ENCODE measurements at regions not wholly inside any gene's neighbourhood (a gene's known extent, or its start where the extent isn't known, plus 50 kb on each side); places are given as distances from the start of the nearest gene placed in this dataset.
"Not testable (repeated sequence)": the region's sequence is repeated elsewhere in the genome, so short reads cannot be mapped to it uniquely, and the experiment has no call there.

- DNase-seq (ENCODE audit: low read depth in 2 of 2), result peak in 1 of 2 donors; percentile 3
These were observed 473.7 kb upstream of the PODXL start for GRCh38 chr7:132030086-132030568.

GRCh38 chr7:132029369-132030085 lies 473.1 kb upstream of the PODXL start:
- DNase-seq (ENCODE audit: low read depth in 2 of 2), result no peak

GRCh38 chr7:132028144-132028920 lies 471.9 kb upstream of the PODXL start:
- DNase-seq (ENCODE audit: low read depth in 2 of 2), result no peak

GRCh38 chr7:132024290-132024689 lies 467.9 kb upstream of the PODXL start:
- no peak for DNase-seq (ENCODE audit: low read depth in 2 of 2)

- DNase-seq (ENCODE audit: low read depth in 2 of 2), result no peak
These were observed 467.0 kb upstream of the PODXL start for GRCh38 chr7:132023466-132023865.

GRCh38 chr7:132022188-132022587 lies 465.8 kb upstream of the PODXL start:
- no peak for DNase-seq (ENCODE audit: low read depth in 2 of 2)

GRCh38 chr7:132019703-132020102 lies 463.3 kb upstream of the PODXL start:
- DNase-seq (ENCODE audit: low read depth in 2 of 2), result no peak

GRCh38 chr7:132009778-132010177 lies 453.4 kb upstream of the PODXL start:
- DNase-seq (ENCODE audit: low read depth in 2 of 2), result no peak

DNA sequence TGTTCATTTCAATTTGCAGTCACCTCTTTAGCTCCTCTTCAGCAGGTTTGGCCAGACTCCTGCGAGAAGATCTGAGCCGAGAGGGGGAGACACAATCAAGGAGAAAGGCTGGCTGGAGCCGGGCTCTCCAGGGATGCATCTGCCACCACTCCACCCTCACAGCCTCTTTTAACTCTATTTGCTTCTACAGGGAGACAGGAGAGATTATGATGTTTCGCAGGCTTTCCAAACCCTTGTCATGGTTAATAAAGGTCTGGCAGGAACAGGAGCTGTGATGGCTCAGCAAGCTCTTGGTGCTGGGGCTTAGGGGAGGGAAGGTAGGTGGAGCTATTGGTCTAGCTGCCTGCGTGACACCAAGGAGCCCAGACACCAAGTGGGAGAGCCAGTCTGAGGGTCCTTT lies 448.1 kb upstream of the PODXL start:
- DNase-seq (ENCODE audit: low read depth in 2 of 2), result no peak

GRCh38 chr7:132002343-132002968 lies 446.0 kb upstream of the PODXL start:
- DNase-seq (ENCODE audit: low read depth in 2 of 2), result no peak

DNA sequence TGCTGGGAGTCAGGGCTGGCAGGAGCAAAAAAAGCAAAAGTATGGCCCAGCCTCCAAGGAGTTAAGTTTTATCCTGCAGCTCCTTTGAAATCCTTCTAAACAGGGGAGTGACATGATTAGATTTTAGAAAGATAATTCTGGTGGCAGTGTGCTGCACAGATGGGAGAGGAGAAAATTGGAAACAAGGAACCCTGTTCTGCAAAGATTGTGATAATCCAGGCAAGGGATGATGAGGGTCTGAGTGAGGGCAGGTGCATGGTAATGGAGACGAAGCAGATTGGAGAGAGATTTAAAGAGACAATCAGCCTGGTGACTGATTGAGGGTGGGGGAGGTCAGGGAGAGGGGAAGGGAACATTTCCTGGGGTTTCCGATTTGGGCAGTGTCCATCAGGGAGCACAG lies 444.7 kb upstream of the PODXL start:
- no peak for DNase-seq (ENCODE audit: low read depth in 2 of 2)

DNA sequence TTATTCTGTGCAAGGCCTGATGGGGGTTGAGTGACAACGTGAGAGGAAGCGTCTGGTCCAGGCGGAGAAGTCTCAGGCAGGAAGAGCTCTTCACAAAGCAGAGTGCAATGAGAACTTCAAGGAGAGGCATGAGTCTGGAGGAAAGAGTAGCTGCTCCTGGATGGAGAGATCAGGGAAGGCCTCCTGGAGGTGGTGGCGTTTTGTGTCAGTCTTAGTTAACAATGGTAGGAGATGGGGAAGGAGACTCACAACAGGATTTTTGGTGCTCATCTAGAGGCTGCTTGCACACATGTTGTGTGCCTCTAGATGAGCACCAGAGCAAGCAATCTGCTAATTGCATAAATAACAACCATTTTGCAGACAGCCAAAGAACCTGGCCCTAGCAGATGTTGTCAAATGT lies 442.8 kb upstream of the PODXL start:
- no peak for DNase-seq (ENCODE audit: low read depth in 2 of 2)

GRCh38 chr7:131995324-131995723 lies 438.9 kb upstream of the PODXL start:
- DNase-seq (ENCODE audit: low read depth in 2 of 2), result no peak

DNA sequence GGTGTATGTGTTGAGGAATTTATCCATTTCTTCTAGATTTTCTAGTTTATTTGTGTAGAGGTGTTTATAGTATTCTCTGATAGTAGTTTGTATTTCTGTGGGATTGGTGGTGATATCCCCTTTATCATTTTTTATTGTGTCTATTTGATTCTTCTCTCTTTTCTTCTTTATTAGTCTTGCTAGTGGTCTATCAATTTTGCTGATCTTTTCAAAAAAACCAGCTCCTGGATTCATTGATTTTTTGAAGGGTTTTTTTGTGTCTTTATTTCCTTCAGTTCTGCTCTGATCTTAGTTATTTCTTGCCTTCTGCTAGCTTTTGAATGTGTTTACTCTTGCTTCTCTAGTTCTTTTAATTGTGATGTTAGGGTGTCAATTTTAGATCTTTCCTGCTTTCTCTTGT lies 424.6 kb upstream of the PODXL start:
- DNase-seq (ENCODE audit: low read depth in 2 of 2), result not testable (repeated sequence)

DNA sequence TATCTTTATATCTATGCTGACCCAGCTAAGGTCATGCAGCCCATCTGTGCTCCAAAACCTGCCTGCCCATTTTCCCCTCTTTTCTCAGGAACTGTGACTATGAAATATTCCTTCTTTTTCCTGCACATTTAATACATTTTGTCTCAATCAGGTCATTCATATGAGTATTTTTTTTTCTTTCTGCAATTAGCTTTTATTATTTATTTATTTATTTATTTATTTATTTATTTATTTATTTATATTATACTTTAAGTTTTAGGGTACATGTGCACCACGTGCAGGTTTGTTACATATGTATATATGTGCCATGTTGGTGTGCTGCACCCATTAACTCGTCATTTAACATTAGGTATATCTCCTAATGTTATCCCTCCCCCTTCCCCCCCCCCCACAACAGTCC lies 421.7 kb upstream of the PODXL start:
- DNase-seq (ENCODE audit: low read depth in 2 of 2), result not testable (repeated sequence)

DNA sequence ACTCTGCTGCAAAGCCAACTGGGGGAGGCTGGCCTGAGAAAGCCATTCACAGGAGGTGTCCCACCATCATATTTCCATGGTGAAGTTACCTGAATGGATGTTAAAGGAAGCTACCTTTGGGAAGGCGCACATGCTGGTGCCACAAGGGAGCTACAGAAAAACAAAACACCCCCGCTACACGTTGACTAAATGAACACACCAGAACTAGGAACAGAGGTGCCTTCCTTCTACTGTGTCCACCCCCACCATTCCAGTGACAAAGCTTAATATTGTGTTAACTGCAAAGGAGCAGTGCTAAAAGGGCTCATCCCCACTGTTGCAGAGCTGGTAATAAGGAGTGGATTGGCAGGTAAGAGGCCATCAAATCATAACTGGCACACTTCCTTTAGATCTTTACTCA lies 420.0 kb upstream of the PODXL start:
- no peak for DNase-seq (ENCODE audit: low read depth in 2 of 2)

DNA sequence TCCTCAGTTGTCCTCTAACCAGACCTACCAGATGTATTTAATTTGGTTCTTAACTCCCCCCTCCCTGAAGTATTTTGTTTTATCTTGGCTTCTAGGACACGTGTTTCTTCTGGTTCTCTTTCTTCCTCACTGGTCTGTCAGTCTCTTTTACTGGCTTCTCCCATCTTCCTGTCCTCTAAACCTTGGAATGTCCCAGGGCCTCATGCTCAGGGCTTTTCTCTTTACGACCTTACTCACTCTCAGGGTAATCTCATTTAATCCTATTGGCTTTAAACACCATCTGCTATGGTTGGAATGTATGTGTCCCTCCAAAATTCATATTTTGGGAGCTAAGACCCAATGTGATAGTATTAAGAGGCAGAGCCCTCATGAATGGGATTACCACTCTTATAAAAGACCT lies 418.2 kb upstream of the PODXL start:
- no peak for DNase-seq (ENCODE audit: low read depth in 2 of 2)

- DNase-seq (ENCODE audit: low read depth in 2 of 2), result no peak
These were observed 415.8 kb upstream of the PODXL start for GRCh38 chr7:131972251-131972650.

DNA sequence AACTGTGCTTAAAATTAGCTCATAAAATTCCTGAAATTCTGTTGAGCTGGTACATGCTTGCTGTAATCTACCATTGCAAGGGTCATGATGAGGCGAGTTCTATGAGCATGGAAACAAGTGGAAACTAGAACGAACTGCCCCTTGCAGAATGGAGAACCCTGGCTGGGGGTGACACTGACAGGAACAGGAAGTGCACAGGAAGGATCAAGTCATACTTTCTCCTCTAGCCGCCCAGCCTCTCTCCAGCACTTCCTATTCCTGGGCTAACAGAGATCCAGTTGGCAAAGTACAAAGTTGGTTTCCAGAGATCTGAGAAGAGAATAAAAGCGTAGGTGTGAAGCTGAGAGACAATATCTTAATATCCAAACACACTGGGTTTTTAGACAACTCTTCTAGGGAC lies 414.2 kb upstream of the PODXL start:
- DNase-seq (ENCODE audit: low read depth in 2 of 2), result peak; percentile 34 to 48

- no peak for DNase-seq (ENCODE audit: low read depth in 2 of 2)
These were observed 413.1 kb upstream of the PODXL start for GRCh38 chr7:131969560-131969959.

DNA sequence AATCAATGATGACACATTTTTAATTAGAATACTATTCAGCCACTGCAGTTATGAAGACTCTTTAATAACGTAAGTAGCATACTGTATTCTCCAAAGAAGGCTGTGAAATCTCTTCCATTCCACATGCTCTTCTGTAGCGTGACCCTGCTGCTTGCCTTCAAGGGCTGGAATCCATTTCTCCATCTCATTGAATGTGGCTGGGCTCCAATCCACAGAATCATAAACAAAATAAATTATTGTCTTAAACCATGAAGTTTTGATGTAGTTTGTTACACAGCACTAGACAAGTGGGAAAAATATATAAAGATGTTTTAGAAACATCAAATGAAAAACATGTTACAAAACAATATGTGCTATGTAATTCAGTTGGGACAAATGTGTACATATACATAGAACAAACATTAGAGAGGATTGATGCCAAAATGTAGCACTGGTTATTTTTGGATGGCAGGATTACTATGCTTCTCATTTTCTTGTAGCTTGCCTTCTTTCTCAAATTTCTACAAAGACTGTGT lies 410.8 kb upstream of the PODXL start:
- DNase-seq (ENCODE audit: low read depth in 2 of 2), result no peak

DNA sequence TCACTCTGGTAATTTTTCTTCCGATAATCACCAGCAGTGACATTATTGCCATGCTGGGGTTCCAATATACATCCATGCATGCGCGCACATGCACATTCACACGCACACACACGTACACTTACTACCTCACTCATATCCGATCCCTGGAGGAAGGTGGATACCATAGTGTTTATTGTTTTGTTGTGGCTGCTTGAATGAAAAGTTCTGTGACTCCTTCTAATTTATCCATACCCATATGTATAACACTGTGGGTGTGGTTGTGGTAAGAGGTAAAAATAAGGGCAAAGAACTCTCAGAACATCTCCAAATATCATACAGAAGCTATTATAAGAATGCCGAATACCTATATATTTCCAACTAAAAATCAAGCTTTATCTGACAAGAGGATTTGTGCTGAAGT lies 407.8 kb upstream of the PODXL start:
- no peak for DNase-seq (ENCODE audit: low read depth in 2 of 2)

Data from lung microvascular endothelial cell (primary cell).